NCI-H2196 treated with DMSO at 0.1 percent for 48 hours (cell line): ENCODE measurements at regions not wholly inside any gene's neighbourhood (a gene's known extent, or its start where the extent isn't known, plus 50 kb on each side); places are given as distances from the start of the nearest gene placed in this dataset.

Experiments used
- DNase-seq: peaks from one replicate; lab custom pipeline; 2025; ENCODE audit not compliant: unreplicated experiment; lab: John Stamatoyannopoulos, UW

GRCh38 chr7:25802057-25802456 is 349.9 kb upstream of the NFE2L3 start:
- DNase-seq: no peak

- DNase-seq: no peak
These were observed 349.5 kb upstream of the NFE2L3 start for GRCh38 chr7:25802473-25802872.

GRCh38 chr7:25803117-25803887 is 348.7 kb upstream of the NFE2L3 start:
- DNase-seq: no peak

GRCh38 chr7:25804154-25804553 is 347.8 kb upstream of the NFE2L3 start:
- no peak for DNase-seq

- DNase-seq: no peak
These were observed 346.8 kb upstream of the NFE2L3 start for GRCh38 chr7:25805027-25805687.

GRCh38 chr7:25807086-25807611 is 344.8 kb upstream of the NFE2L3 start:
- no peak for DNase-seq

- DNase-seq: no peak
These were observed 342.6 kb upstream of the NFE2L3 start for GRCh38 chr7:25809441-25809840.

GRCh38 chr7:25812086-25812850 is 339.7 kb upstream of the NFE2L3 start:
- DNase-seq: no peak

- DNase-seq: no peak
These were observed 338.6 kb upstream of the NFE2L3 start for GRCh38 chr7:25813381-25813780.

GRCh38 chr7:25815711-25816110 is 336.3 kb upstream of the NFE2L3 start:
- no peak for DNase-seq

- DNase-seq: no peak
These were observed 331.5 kb upstream of the NFE2L3 start for GRCh38 chr7:25820432-25821040.

GRCh38 chr7:25821225-25821624 is 330.8 kb upstream of the NFE2L3 start:
- no peak for DNase-seq

- DNase-seq: no peak
These were observed 329.2 kb upstream of the NFE2L3 start for GRCh38 chr7:25822823-25823222.

- DNase-seq: no peak
These were observed 328.4 kb upstream of the NFE2L3 start for GRCh38 chr7:25823571-25823970.

GRCh38 chr7:25828468-25828867 is 323.5 kb upstream of the NFE2L3 start:
- no peak for DNase-seq

GRCh38 chr7:25829663-25830062 is 322.3 kb upstream of the NFE2L3 start:
- no peak for DNase-seq

GRCh38 chr7:25830215-25830614 is 321.8 kb upstream of the NFE2L3 start:
- no peak for DNase-seq

- no peak for DNase-seq
These were observed 320.8 kb upstream of the NFE2L3 start for GRCh38 chr7:25831062-25831691.

- DNase-seq: no peak
These were observed 320.1 kb upstream of the NFE2L3 start for GRCh38 chr7:25831831-25832411.

- no peak for DNase-seq
These were observed 319.5 kb upstream of the NFE2L3 start for GRCh38 chr7:25832456-25832855.
